Ishikawa (cell line): ENCODE measurements at regions not wholly inside any gene's neighbourhood (a gene's known extent, or its start where the extent isn't known, plus 50 kb on each side); places are given as distances from the start of the nearest gene placed in this dataset.

Experiments used
- CEBPB ChIP-seq: IDR thresholded peaks from 2 replicates; pipeline ENCODE4 v1.6.1; 2012
- CREB1 ChIP-seq: IDR thresholded peaks from 2 replicates; pipeline ENCODE4 v1.6.1; 2012; ENCODE audit warnings: low read depth
- EGR1 ChIP-seq: IDR thresholded peaks from 2 replicates; pipeline ENCODE4 v1.6.1; 2012
- EP300 ChIP-seq: IDR thresholded peaks from 2 replicates; pipeline ENCODE4 v1.6.1; 2012; ENCODE audit warnings: borderline replicate concordance
- FOXM1 ChIP-seq: IDR thresholded peaks from 2 replicates; pipeline ENCODE4 v1.6.1; 2012; ENCODE audit warnings: low read depth, borderline replicate concordance
- NFIC ChIP-seq: IDR thresholded peaks from 2 replicates; pipeline ENCODE4 v1.6.1; 2012
- RAD21 ChIP-seq: IDR thresholded peaks from 2 replicates; pipeline ENCODE4 v1.6.1; 2012; ENCODE audit warnings: low read depth
- TAF1 ChIP-seq: IDR thresholded peaks from 2 replicates; pipeline ENCODE4 v1.6.1; 2012; ENCODE audit warnings: low read depth, mild to moderate bottlenecking
- TCF12 ChIP-seq: IDR thresholded peaks from 2 replicates; pipeline ENCODE4 v1.6.1; 2012; ENCODE audit warnings: low read depth
- TEAD4 ChIP-seq: IDR thresholded peaks from 2 replicates; pipeline ENCODE4 v1.6.1; 2012
- ZBTB7A ChIP-seq: IDR thresholded peaks from 2 replicates; pipeline ENCODE4 v1.6.1; 2012; ENCODE audit warnings: low read depth
- TF ChIP-seq, protein P1 (sequence below): IDR thresholded peaks from 2 replicates; pipeline ENCODE4 v1.6.1; 2012; ENCODE audit warnings: low read depth, mild to moderate bottlenecking
- TF ChIP-seq, protein P2 (sequence below): IDR thresholded peaks from 2 replicates; pipeline ENCODE4 v1.6.1; 2012
- TF ChIP-seq, protein P3 (sequence below): IDR thresholded peaks from 2 replicates; pipeline ENCODE4 v1.6.1; 2012

DNA sequence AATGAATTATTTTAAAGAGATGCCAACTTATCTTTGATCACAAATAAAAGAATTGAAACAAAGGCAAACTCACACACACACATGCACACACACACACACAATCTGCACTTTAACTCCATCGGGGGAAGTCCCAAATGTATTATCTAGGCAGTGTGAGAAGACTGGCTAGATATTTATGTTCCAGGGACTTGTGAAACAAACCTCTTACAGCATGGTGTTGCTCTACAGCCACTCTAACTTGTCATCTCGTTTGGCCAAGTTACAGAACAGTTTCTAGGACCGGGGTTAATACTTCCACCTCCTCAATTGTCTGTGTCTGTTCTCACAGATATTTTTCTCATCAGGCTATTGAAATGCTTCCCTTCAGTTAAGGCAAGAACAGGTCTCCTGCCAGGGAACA is 855.0 kb downstream of the EPHA7 start:
- TF ChIP-seq RAD21 (no peak), EP300 (no peak), NFIC (no peak), ZBTB7A (no peak), TAF1 (no peak), TCF12 (no peak), CREB1 (no peak), CEBPB (no peak), EGR1 (no peak), TEAD4 (no peak), FOXM1 (no peak)
- TF ChIP-seq, protein P1, sequence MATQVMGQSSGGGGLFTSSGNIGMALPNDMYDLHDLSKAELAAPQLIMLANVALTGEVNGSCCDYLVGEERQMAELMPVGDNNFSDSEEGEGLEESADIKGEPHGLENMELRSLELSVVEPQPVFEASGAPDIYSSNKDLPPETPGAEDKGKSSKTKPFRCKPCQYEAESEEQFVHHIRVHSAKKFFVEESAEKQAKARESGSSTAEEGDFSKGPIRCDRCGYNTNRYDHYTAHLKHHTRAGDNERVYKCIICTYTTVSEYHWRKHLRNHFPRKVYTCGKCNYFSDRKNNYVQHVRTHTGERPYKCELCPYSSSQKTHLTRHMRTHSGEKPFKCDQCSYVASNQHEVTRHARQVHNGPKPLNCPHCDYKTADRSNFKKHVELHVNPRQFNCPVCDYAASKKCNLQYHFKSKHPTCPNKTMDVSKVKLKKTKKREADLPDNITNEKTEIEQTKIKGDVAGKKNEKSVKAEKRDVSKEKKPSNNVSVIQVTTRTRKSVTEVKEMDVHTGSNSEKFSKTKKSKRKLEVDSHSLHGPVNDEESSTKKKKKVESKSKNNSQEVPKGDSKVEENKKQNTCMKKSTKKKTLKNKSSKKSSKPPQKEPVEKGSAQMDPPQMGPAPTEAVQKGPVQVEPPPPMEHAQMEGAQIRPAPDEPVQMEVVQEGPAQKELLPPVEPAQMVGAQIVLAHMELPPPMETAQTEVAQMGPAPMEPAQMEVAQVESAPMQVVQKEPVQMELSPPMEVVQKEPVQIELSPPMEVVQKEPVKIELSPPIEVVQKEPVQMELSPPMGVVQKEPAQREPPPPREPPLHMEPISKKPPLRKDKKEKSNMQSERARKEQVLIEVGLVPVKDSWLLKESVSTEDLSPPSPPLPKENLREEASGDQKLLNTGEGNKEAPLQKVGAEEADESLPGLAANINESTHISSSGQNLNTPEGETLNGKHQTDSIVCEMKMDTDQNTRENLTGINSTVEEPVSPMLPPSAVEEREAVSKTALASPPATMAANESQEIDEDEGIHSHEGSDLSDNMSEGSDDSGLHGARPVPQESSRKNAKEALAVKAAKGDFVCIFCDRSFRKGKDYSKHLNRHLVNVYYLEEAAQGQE: no peak
- TF ChIP-seq, protein P2, sequence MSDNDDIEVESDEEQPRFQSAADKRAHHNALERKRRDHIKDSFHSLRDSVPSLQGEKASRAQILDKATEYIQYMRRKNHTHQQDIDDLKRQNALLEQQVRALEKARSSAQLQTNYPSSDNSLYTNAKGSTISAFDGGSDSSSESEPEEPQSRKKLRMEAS: no peak
- TF ChIP-seq, protein P3, sequence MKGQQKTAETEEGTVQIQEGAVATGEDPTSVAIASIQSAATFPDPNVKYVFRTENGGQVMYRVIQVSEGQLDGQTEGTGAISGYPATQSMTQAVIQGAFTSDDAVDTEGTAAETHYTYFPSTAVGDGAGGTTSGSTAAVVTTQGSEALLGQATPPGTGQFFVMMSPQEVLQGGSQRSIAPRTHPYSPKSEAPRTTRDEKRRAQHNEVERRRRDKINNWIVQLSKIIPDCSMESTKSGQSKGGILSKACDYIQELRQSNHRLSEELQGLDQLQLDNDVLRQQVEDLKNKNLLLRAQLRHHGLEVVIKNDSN: no peak
